Superior temporal gyrus (tissue), 1 donor: ENCODE measurements at regions not wholly inside any gene's neighbourhood (a gene's known extent, or its start where the extent isn't known, plus 50 kb on each side); places are given as distances from the start of the nearest gene placed in this dataset.
A peak's percentile ranks its signal among the peaks of the same experiment; 100 is the strongest.
"Not testable (repeated sequence)": the region's sequence is repeated elsewhere in the genome, so short reads cannot be mapped to it uniquely, and the experiment has no call there.

Experiments used
- DNase-seq: peaks from one replicate; pipeline ENCODE4 v3.0.0-alpha.2; 2016; ENCODE audit errors: extremely low spot score

DNA sequence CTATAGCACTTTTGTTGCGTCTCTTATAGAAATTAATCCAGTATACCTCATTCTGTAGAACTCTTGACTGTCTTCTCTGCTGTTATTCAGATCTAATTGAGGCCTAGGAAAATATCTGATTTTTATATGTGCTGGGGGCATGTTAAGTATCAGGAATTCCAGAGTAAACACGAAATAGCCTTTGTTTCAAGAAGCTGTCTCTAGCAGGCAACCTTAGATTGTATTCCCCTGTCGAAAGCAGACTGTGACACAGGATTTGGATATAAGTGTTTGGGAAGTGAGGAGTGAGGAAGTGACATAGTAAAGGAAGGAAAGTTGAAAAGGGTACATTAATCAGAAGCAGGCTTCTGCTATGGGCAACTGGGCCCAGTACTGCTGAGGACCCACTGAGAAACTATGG lies 72.1 kb upstream of the RASA1 start:
- DNase-seq: no peak

DNA sequence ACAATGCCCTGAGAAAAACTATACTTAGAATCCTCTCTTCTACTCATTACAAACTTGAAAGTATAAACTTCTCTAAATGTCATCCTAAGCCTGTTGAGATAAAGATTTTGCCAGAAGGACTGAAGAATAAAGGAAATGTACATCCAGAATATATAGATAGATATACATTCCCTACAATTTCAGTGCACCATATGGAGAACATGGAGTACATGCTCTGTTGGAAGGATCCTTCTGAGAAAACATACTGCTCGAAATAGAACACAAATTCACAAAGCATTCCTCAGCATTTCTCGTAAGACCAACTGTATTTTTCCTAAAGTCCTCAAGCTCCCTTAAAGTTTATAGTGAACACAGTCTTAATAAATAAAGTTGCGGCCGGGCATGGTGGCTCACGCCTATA lies 69.7 kb upstream of the RASA1 start:
- DNase-seq: peak; percentile 55

DNA sequence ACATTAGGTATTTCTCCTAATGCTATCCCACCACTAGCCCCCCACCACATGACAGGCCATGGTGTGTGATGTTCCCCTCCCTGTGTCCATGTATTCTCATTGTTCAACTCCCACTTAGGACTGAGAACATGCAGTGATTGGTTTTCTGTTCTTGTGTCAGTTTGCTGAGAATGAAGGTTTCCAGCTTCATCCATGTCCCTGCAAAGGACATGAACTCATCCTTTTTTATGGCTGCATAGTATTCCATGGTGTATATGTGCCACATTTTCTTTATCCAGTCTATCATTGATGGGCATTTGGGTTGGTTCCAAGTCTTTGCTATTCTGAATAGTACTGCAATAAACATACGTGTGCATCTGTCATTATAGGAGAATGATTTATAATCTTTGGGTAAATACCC lies 68.4 kb upstream of the RASA1 start:
- DNase-seq: not testable (repeated sequence)

- DNase-seq: not testable (repeated sequence)
Measured at GRCh38 chr5:87199704-87200103, 68.0 kb upstream of the RASA1 start.

DNA sequence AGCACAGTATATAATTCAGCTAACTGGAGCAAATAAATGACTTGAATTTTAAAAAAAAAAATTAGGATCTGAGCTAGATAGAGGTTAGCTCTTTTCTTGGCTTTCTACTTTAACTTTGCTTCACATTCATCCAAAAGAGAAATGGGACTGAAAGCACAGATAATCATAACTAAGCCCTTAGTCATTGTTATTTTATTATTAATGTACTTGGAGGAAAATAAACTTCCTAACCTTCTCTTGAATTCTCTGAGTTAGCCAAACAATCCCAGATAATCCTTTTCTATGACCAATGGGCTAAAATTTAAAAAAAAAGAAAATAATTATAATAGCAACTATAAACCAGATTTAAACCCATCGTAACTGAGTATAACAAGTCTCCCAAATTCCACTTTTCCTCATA lies 57.6 kb upstream of the RASA1 start:
- DNase-seq: no peak

DNA sequence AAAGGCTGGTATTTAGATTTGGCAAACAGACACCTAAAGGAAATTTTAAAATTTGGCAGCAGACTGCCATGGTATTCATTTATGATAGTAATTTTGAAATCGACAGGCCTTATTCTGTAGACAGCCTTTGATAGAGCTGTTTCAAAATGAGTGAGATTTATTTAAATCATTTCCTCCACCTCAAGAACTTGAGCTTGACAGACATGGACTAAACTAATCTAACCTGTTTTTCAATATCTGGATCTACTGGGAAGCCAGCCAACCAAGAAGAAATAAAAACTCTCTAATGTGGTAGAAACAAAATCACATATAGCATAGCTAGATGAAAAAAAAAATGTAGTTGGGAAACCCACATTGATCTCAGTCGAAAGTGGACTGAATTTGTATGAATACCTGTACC lies 56.9 kb upstream of the RASA1 start:
- DNase-seq: no peak

- DNase-seq: no peak
Measured at GRCh38 chr5:87211676-87212075, 56.0 kb upstream of the RASA1 start.

GRCh38 chr5:87212183-87212582 lies 55.5 kb upstream of the RASA1 start:
- DNase-seq: not testable (repeated sequence)

DNA sequence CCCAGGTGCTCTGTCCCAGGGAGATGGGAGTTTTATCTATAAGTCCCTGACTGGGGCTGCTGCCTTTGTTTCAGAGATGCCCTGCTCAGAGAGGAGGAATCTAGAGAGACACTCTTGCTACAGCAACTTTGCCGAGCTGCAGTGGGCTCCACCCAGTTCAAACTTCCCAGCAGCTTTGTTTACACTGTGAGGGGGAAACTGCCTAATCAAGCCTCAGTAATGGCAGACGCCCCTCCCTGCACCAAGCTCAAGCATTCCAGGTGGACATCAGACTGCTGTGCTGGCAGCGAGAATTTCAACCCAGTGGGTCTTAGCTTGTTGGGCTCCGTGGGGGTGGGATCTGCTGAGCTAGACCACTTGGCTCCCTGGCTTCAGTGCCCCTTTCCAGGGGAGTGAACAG lies 50.2 kb upstream of the RASA1 start:
- DNase-seq: not testable (repeated sequence)
